OCI-LY1 (cell line): ENCODE measurements at regions not wholly inside any gene's neighbourhood (a gene's known extent, or its start where the extent isn't known, plus 50 kb on each side); places are given as distances from the start of the nearest gene placed in this dataset.

Experiments
- EZH2 ChIP-seq: fragments of 200-600 bp; sonication (generic), shearing (Covaris generic); IDR thresholded peaks from 2 replicates; pipeline ENCODE4 v1.8.0; 2017; ENCODE audit warnings: borderline replicate concordance, mixed run types, mild to moderate bottlenecking, antibody characterized with exemption, low read length, moderate library complexity, mixed read lengths
- TF ChIP-seq, protein P1 (sequence below): fragments of 200-600 bp; sonication (generic), shearing (Covaris generic); IDR thresholded peaks from 2 replicates; pipeline ENCODE4 v1.5.1; 2017; ENCODE audit warnings: mild to moderate bottlenecking, antibody characterized with exemption, low read length, moderate library complexity, mixed read lengths

DNA sequence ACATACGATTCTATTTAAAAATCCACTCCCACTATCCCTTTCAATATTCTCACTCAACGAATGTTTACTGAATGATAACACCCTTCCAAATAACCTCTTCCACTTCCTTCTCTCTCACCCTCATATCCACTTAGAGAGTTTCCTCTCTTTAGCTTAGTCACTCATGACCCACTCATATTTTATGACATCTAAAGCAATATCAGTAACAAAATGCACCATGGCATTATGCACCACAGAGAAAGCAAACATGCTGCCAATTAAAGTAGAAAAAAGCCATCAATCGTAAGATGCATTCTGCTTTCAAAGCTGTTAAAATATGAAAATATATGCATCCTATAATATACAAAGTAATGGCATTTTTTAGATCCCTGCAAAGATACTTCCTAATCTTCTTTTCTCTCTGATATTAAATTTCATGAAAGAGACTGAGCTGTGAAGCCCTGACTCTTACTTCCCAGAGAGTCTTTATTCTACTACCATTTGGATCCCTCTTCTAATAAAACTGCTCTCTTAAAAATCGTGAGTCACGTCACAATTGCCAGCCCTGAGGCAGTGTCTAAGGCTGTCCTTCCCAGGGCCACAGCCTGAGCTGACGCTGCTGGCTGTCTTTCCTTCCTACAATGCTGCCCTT is 283.0 kb upstream of the KLF6 start:
- no peak for TF ChIP-seq EZH2
- TF ChIP-seq, protein P1, sequence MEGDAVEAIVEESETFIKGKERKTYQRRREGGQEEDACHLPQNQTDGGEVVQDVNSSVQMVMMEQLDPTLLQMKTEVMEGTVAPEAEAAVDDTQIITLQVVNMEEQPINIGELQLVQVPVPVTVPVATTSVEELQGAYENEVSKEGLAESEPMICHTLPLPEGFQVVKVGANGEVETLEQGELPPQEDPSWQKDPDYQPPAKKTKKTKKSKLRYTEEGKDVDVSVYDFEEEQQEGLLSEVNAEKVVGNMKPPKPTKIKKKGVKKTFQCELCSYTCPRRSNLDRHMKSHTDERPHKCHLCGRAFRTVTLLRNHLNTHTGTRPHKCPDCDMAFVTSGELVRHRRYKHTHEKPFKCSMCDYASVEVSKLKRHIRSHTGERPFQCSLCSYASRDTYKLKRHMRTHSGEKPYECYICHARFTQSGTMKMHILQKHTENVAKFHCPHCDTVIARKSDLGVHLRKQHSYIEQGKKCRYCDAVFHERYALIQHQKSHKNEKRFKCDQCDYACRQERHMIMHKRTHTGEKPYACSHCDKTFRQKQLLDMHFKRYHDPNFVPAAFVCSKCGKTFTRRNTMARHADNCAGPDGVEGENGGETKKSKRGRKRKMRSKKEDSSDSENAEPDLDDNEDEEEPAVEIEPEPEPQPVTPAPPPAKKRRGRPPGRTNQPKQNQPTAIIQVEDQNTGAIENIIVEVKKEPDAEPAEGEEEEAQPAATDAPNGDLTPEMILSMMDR, result no peak
